Immature natural killer cell (primary cell): ENCODE measurements at regions not wholly inside any gene's neighbourhood (a gene's known extent, or its start where the extent isn't known, plus 50 kb on each side); places are given as distances from the start of the nearest gene placed in this dataset.
"Not testable (repeated sequence)": the region's sequence is repeated elsewhere in the genome, so short reads cannot be mapped to it uniquely, and the experiment has no call there.

Experiments used
- DNase-seq, 3 donors: peaks; one replicate each; pipeline ENCODE4 v3.0.0; 2022; ENCODE audit warnings: mixed read lengths in 1 of 3
- H3K27ac Mint-ChIP-seq, 6 donors: one replicate each; pipeline ENCODE4 v1.8.0; 2020; ENCODE audit warnings: mixed read lengths in 6 of 6, mild to moderate bottlenecking in 5 of 6, inconsistent platforms in 4 of 6, moderate library complexity in 3 of 6
- H3K27me3 Mint-ChIP-seq, 3 donors: one replicate each; pipeline ENCODE4 v1.8.0; 2020 to 2021; ENCODE audit warnings: low read depth in 3 of 3, mild to moderate bottlenecking in 3 of 3, mixed read lengths in 3 of 3, moderate library complexity in 3 of 3, inconsistent platforms in 1 of 3
- H3K36me3 Mint-ChIP-seq, 3 donors: one replicate each; pipeline ENCODE4 v1.8.0; 2020; ENCODE audit warnings: mixed read lengths in 3 of 3, inconsistent platforms in 2 of 3, mild to moderate bottlenecking in 2 of 3
- H3K4me1 Mint-ChIP-seq, 2 donors: one replicate each; pipeline ENCODE4 v1.8.0; 2020; ENCODE audit warnings: inconsistent platforms in 2 of 2, mild to moderate bottlenecking in 2 of 2, mixed read lengths in 2 of 2, moderate library complexity in 1 of 2
- H3K4me3 Mint-ChIP-seq, 5 donors: one replicate each; pipeline ENCODE4 v1.8.0; 2020; ENCODE audit warnings: mild to moderate bottlenecking in 5 of 5, mixed read lengths in 5 of 5, inconsistent platforms in 3 of 5, moderate library complexity in 3 of 5
- H3K9me3 Mint-ChIP-seq, 6 donors: one replicate each; pipeline ENCODE4 v1.8.0; 2020; ENCODE audit warnings: mild to moderate bottlenecking in 6 of 6, mixed read lengths in 6 of 6, inconsistent platforms in 4 of 6, moderate library complexity in 3 of 6

GRCh38 chr9:13915591-13916301 lies 398.2 kb downstream of the NFIB start:
- Mint-ChIP-seq H3K4me1 (no peaks in the 10 kb centered on the region), H3K9me3 (peaks cover 2 to 25% (median 12%) of the 10 kb centered on the region in 6 donors), H3K36me3 (no peaks in the 10 kb centered on the region), H3K4me3 (no peak overlapping the region), H3K27ac (no peak overlapping the region), H3K27me3 (peaks cover 0 to 2% (median 0%) of the 10 kb centered on the region in 3 donors)
- no peak for DNase-seq

DNA sequence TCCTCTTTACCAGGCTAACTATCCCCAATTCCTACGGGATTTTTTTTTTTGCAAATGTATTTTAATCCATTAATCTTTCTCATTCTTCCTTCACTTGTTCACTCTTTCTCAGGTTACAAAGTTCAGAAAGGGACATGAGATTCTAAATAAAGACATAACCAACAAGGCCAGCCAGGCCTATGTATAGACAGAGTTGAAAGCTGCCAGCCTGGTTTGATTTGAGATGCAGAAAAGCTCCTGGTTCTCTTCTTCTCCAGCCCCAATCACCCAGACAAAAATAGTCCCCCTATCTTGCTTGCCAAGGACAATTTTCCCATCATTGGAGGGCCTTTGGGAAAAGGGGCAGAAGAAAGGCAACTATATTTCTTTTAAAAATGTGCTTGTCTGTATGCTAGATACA lies 398.8 kb downstream of the NFIB start:
- no peak overlapping the region for H3K4me3 Mint-ChIP-seq
- no peaks in the 10 kb centered on the region for H3K4me1 Mint-ChIP-seq
- no peak overlapping the region for H3K27ac Mint-ChIP-seq
- peaks cover 0 to 2% (median 0%) of the 10 kb centered on the region in 3 donors for H3K27me3 Mint-ChIP-seq
- no peaks in the 10 kb centered on the region for H3K36me3 Mint-ChIP-seq
- H3K9me3 Mint-ChIP-seq: peaks cover 2 to 22% (median 15%) of the 10 kb centered on the region in 6 donors
- no peak for DNase-seq

DNA sequence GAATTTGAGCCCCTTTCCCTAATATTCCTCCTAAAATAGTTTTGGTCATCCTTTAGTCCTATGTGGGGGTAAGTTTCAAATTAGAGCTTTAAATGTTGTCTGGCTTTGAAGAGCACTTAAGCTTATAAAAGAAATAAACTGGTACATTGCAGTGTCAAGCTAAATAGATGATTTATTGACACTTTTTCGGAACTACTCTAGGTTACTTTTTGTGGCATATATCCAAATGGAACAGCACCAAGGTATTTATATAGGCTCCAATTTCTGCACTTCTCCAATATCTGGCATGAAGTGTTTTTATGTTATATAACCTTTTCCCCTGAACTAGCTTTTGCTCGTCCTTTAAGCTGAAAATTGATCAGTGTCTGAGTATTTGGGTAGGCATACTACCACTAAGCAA lies 402.5 kb downstream of the NFIB start:
- Mint-ChIP-seq H3K36me3 (no peaks in the 10 kb centered on the region), H3K4me3 (no peak overlapping the region), H3K9me3 (peaks cover 4 to 30% (median 16%) of the 10 kb centered on the region in 6 donors), H3K4me1 (no peaks in the 10 kb centered on the region), H3K27me3 (peaks cover 0 to under 1% (median 0%) of the 10 kb centered on the region in 3 donors), H3K27ac (no peak overlapping the region)
- DNase-seq: no peak

DNA sequence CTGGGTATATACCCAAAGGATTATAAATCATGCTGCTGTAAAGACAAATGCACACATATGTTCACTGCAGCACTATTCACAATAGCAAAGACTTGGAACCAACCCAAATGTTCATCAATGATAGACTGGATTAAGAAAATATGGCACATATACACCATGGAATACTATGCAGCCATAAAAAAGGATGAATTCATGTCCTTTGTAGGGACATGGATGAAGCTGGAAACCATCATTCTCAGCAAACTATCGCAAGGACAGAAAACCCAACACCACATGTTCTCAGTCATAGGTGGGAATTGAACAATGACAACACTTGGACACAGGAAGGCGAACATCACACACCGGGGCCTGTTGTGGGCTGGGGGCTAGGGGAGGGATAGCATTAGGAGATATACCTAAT lies 406.1 kb downstream of the NFIB start:
- H3K27me3 Mint-ChIP-seq, H3K27ac Mint-ChIP-seq, H3K4me1 Mint-ChIP-seq, H3K4me3 Mint-ChIP-seq, DNase-seq, H3K36me3 Mint-ChIP-seq: not testable (repeated sequence)
- peaks cover 3 to 28% (median 16%) of the 10 kb centered on the region in 6 donors for H3K9me3 Mint-ChIP-seq

- Mint-ChIP-seq H3K27me3 (no peaks in the 10 kb centered on the region), H3K9me3 (peaks cover 2 to 41% (median 13%) of the 10 kb centered on the region in 6 donors), H3K4me1 (no peaks in the 10 kb centered on the region), H3K36me3 (no peaks in the 10 kb centered on the region), H3K27ac (no peak overlapping the region), H3K4me3 (no peak overlapping the region)
- no peak for DNase-seq
These were observed 409.2 kb downstream of the NFIB start for GRCh38 chr9:13904746-13905145.

DNA sequence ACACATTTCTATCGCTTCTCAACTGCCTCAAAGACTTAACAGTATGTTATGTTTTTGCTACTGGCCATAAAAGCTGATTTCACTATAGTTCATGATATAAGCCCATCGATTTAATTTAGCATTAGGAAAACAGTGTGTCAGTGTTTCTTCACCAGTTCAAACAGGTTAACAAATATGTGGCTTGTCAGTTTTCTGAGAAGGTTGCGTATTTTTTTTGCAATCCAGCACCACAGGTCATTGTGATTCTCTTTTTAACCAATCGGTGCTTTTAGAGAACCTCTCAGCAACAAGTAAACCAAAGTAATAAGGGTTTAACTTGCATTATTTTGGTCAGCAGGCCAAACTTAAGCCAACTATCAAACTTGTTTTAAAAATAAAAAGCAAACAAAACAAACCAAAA lies 409.6 kb downstream of the NFIB start:
- no peak overlapping the region for H3K27ac Mint-ChIP-seq
- no peaks in the 10 kb centered on the region for H3K36me3 Mint-ChIP-seq
- H3K4me3 Mint-ChIP-seq: no peak overlapping the region

DNA sequence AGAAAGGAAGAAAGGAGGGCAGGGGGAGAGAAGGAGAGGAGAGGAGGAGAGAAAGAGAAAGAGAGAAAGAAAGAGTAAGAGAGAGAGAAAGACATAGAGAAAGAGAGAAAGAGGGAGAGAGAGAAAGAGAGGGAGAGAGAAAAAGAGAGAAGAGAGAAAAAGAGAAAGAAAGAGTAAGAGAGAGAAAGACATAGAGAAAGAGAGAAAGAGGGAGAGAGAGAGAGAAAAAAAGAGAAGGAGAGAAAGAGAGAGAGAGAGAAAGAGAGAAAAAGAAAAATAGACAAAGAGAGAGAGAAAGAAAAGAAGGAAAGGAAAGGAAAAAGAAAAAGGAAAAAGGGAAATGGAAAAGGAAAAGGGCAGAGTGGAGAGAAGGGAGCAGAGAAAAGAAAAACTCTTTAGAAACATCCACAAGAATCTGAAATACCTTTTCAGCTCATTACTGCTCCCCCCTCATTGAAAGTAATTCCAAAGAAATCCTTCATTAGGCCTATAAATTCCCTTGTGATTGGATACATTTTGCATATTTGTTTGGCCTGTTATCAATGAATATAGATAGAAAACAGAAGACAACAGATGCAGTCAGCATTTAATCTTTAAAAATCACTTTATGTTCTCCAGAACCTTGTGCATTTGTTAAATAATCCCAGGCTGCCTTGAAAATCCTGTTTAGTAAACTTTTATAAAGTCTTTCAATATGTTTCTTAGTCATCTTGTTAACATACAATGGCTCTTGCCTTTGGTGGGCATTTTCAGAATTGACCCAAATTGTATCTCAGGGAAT lies 411.5 kb downstream of the NFIB start:
- Mint-ChIP-seq H3K27ac (no peak overlapping the region), H3K4me1 (no peaks in the 10 kb centered on the region), H3K4me3 (no peak overlapping the region), H3K27me3 (no peaks in the 10 kb centered on the region), H3K9me3 (peaks cover 6 to 26% (median 14%) of the 10 kb centered on the region in 6 donors), H3K36me3 (no peaks in the 10 kb centered on the region)
- no peak for DNase-seq

More for the DNA sequence above, 409.6 kb downstream of the NFIB start:
- H3K9me3 Mint-ChIP-seq: peaks cover 2 to 39% (median 14%) of the 10 kb centered on the region in 6 donors
- no peaks in the 10 kb centered on the region for H3K27me3 Mint-ChIP-seq
- no peaks in the 10 kb centered on the region for H3K4me1 Mint-ChIP-seq
- DNase-seq: no peak

DNA sequence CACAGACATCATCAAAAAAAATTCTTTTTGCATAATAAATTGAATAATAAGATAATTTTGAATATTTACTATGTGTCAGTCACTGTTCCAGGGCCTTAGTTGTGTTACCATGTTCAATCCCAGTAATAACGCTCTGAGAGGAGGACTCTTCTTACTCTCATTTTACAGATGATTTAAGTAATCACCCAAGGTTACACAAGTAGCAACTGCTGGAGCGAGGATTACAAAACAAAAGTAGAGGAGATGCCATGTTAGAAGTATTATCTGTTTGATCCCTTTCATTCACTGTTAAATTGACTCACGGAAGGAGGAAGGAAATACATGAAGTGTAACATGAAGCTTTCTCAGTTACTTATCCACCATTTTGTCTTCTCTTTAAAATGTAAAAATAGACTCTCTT lies 412.8 kb downstream of the NFIB start:
- Mint-ChIP-seq H3K36me3 (no peaks in the 10 kb centered on the region), H3K4me3 (no peak overlapping the region), H3K4me1 (no peaks in the 10 kb centered on the region), H3K9me3 (peaks cover 5 to 19% (median 10%) of the 10 kb centered on the region in 6 donors), H3K27ac (no peak overlapping the region), H3K27me3 (no peaks in the 10 kb centered on the region)
- no peak for DNase-seq

GRCh38 chr9:13900449-13900848 lies 413.5 kb downstream of the NFIB start:
- no peaks in the 10 kb centered on the region for H3K27me3 Mint-ChIP-seq
- no peaks in the 10 kb centered on the region for H3K36me3 Mint-ChIP-seq
- no peak for DNase-seq
- H3K4me1 Mint-ChIP-seq: no peaks in the 10 kb centered on the region
- H3K4me3 Mint-ChIP-seq: no peak overlapping the region
- H3K27ac Mint-ChIP-seq: no peak overlapping the region
- H3K9me3 Mint-ChIP-seq: peaks cover 2 to 19% (median 6%) of the 10 kb centered on the region in 6 donors

DNA sequence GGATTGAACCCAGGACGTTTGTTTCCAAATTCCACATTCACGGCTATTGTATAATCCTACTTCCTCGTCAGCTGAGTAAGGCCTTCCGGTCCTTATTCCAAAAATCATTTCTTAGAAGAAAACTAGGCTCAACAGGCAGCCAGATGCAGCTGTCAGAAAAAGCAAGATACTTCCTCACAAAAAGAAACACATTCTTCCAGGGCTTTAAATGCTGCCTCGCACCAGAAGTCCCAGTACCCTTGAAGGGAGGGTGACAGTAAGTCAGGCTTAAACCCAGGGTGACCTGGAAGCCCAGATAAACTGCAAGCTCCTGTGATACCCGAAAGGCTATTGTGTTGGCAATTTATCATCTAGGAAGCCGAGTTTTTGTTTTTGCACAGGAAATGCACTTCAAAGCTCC lies 414.0 kb downstream of the NFIB start:
- H3K27ac Mint-ChIP-seq: no peak overlapping the region
- no peak for DNase-seq
- H3K27me3 Mint-ChIP-seq: no peaks in the 10 kb centered on the region
- H3K9me3 Mint-ChIP-seq: peaks cover 2 to 22% (median 6%) of the 10 kb centered on the region in 6 donors
- H3K4me3 Mint-ChIP-seq: no peak overlapping the region
- no peaks in the 10 kb centered on the region for H3K4me1 Mint-ChIP-seq
- no peaks in the 10 kb centered on the region for H3K36me3 Mint-ChIP-seq

GRCh38 chr9:13898957-13899356 lies 415.0 kb downstream of the NFIB start:
- H3K4me1 Mint-ChIP-seq: no peaks in the 10 kb centered on the region
- no peaks in the 10 kb centered on the region for H3K27me3 Mint-ChIP-seq
- H3K27ac Mint-ChIP-seq: no peak overlapping the region
- H3K4me3 Mint-ChIP-seq: no peak overlapping the region
- DNase-seq: no peak
- no peaks in the 10 kb centered on the region for H3K36me3 Mint-ChIP-seq
- H3K9me3 Mint-ChIP-seq: peaks cover 2 to 26% (median 7%) of the 10 kb centered on the region in 6 donors

GRCh38 chr9:13896922-13897835 lies 416.8 kb downstream of the NFIB start:
- H3K27me3 Mint-ChIP-seq: no peaks in the 10 kb centered on the region
- no peak overlapping the region for H3K4me3 Mint-ChIP-seq
- no peak for DNase-seq
- peaks cover 2 to 34% (median 8%) of the 10 kb centered on the region in 6 donors for H3K9me3 Mint-ChIP-seq
- no peaks in the 10 kb centered on the region for H3K4me1 Mint-ChIP-seq
- no peak overlapping the region for H3K27ac Mint-ChIP-seq
- no peaks in the 10 kb centered on the region for H3K36me3 Mint-ChIP-seq

DNA sequence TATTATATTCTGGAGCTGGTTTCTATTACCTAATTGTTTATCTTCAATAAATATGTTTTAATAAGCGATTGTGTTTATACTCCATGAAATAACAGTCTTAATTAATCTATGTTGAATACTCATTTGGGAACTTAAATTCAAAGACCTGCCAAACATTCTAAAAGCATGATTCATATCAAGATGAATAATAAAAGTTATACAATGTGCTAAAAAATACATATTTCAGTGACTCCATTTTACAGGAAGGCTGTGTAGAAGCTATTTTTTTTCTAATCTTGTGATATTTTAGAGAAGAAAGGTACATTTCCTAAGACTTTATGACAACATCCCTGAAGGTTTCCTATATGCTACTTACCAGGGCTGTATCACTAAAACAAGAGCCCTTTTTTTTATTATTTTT lies 417.9 kb downstream of the NFIB start:
- H3K4me1 Mint-ChIP-seq: no peaks in the 10 kb centered on the region
- H3K36me3 Mint-ChIP-seq: no peaks in the 10 kb centered on the region
- no peaks in the 10 kb centered on the region for H3K27me3 Mint-ChIP-seq
- H3K9me3 Mint-ChIP-seq: peaks cover 4 to 34% (median 10%) of the 10 kb centered on the region in 6 donors
- H3K27ac Mint-ChIP-seq: no peak overlapping the region
- no peak overlapping the region for H3K4me3 Mint-ChIP-seq
- DNase-seq: no peak

DNA sequence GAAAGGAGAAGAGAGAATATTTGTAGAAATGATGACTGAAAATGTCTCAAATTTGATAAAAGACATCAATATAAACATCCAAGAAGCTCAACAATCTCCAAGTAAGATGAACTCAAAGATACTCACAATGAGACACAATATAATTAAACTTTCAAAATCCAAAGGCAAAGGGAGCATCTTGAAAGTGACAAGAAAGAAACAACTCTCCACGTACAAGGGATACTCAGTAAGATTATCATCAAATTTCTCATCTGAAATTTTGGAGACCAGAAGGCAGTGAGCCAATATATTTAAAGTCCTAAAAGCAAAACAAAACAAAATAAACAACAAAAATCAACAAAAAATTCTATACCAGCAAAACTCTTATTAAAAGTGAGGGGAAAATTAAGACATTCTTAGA lies 428.7 kb downstream of the NFIB start:
- Mint-ChIP-seq H3K27me3 (no peaks in the 10 kb centered on the region), H3K4me3 (no peak overlapping the region), H3K36me3 (no peaks in the 10 kb centered on the region), H3K9me3 (peaks cover 6 to 55% (median 26%) of the 10 kb centered on the region in 6 donors), H3K4me1 (no peaks in the 10 kb centered on the region), H3K27ac (no peak overlapping the region)
- no peak for DNase-seq
